ENCODE measurements at regions not wholly inside any gene's neighbourhood (a gene's known extent, or its start where the extent isn't known, plus 50 kb on each side); places are given as distances from the start of the nearest gene placed in this dataset.

DNA sequence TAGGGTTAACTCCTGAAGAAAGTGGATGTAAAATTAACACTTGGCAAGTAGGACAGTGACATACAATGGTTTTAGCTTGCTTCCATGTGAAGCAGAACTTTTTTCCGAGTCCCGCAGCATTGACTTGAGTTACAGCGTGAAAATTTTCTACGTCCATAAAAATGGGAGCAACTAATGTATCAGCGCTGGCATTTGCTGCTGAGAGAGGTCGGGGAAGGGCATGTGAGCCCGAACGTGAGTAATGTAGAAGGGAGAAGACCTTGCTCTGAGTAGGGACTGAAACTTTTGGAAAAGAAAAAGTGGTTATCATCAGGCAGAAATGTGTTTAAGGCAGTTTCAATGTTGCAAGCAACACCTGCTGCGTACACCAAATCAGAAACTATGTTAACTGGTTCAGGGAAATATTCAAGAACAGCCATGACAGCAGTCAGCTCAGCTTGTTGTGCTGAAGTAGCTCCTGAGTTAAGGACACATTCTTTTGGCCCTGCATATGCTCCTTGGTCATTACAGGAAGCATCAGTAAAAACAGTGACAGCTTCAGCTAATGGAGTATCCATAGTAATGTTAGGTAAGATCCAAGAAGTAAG lies 70.9 kb upstream of the ARL4D start:
- DNase-seq (ENCODE audit: low spot score) = no peak
- in situ Hi-C loops (cut with MboI; ENCODE audit: low pct_unique_long_range_greater_than_20kb, low sequenced_read_pairs, unreplicated experiment) = no loop called here
- TF ChIP-seq, protein P1, sequence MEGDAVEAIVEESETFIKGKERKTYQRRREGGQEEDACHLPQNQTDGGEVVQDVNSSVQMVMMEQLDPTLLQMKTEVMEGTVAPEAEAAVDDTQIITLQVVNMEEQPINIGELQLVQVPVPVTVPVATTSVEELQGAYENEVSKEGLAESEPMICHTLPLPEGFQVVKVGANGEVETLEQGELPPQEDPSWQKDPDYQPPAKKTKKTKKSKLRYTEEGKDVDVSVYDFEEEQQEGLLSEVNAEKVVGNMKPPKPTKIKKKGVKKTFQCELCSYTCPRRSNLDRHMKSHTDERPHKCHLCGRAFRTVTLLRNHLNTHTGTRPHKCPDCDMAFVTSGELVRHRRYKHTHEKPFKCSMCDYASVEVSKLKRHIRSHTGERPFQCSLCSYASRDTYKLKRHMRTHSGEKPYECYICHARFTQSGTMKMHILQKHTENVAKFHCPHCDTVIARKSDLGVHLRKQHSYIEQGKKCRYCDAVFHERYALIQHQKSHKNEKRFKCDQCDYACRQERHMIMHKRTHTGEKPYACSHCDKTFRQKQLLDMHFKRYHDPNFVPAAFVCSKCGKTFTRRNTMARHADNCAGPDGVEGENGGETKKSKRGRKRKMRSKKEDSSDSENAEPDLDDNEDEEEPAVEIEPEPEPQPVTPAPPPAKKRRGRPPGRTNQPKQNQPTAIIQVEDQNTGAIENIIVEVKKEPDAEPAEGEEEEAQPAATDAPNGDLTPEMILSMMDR (IDR thresholded peaks at IDR 0.05; ENCODE audit: extremely low read depth, insufficient read depth, missing control alignments) = no peak

DNA sequence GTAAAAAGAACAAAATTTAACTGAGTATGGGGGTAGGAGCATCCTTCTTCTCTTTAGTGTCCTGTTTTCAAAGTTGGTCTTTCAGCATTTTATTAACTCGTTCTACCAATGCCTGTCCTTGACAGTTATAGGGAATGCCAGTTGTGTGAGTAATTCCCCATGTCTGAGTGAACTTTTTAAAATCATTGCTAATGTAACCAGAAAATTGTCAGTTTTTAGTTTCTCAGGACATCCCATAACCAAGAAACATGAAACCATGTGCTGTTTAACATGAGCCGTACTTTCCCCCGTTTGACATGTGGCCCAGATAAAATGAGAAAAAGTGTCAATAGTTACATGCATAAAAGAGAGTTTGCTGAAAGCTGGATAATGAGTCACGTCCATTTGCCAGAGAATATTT lies 71.4 kb upstream of the ARL4D start:
- DNase-seq (ENCODE audit: low spot score) = no peak
- in situ Hi-C loops (cut with MboI; ENCODE audit: low pct_unique_long_range_greater_than_20kb, low sequenced_read_pairs, unreplicated experiment) = no loop called here
- TF ChIP-seq, protein P1 (IDR thresholded peaks at IDR 0.05; ENCODE audit: extremely low read depth, insufficient read depth, missing control alignments) = no peak

DNA sequence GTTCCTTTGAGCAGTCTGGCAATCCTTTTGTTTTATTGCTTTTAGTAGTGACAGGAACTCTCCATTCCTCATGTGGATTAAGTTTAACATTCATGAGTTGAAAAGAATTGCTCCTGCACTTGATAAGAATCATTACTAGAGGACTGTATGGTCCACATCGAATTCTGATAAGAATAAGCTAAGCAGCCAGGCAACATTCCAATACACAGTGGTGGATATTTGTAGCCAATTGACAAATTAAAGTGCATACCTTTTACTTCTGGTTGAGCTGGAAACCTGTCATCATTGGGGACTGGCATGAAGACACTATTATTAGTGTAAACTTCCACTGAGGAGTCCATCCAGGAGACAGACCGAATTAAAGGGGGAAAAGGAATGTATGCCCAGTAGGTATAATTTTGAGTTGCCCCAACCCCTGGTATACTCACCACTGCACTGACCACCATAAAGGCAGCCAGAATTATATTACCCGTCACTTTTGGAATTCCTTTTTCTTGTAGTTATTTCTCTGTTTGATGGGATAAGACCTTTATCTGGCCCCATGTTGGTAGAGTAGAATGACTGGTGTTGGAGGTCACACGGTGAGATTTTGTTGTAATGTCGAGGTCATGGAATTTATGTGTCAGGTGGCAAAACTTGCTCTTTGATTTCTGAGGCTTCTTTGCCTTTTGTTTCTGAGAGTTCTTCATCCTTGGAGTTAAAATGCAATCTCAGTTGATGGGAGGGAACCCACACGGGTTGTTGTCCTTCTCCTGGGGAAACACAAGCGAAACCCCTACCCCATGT lies 72.1 kb upstream of the ARL4D start:
- TF ChIP-seq, protein P1 (IDR thresholded peaks at IDR 0.05; ENCODE audit: extremely low read depth, insufficient read depth, missing control alignments) = no peak
- no peak for DNase-seq (ENCODE audit: low spot score)
- in situ Hi-C loops (cut with MboI; ENCODE audit: low pct_unique_long_range_greater_than_20kb, low sequenced_read_pairs, unreplicated experiment) = no loop called here

DNA sequence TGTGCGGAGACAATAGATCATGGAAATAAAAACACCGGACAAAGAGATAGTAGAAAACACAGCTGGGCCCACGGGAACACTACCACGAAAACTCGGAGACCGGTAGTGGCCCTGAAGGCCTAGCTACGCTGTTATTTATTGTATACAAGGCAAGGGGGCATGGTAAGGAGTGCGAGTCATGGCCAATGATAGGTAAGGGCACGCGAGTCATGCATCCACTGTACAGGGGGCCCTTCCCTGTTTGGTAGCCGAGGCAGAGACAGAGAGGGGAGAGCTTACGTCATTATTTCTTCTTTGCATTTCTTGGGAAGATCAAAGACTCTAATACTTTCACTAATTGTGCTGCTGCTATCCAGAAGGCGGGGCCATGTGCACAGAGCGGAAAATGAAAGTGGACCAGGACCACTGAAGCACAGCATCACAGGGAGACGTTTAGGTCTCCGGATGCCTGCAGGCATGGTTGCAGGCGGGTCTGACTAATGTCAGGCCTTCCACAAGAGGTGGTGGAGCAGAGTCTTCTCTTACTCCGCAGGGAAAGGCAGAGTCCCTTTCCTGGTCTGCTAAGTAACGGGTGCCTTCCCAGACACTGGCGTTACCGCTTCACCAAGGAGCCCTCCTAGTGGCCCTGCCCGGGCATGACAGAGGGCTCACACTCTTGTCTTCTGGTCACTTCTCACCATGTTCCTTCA lies 74.4 kb upstream of the ARL4D start:
- in situ Hi-C loops (cut with MboI; ENCODE audit: low pct_unique_long_range_greater_than_20kb, low sequenced_read_pairs, unreplicated experiment) = no loop called here
- DNase-seq (ENCODE audit: low spot score) = no peak
- TF ChIP-seq, protein P1 (IDR thresholded peaks at IDR 0.05; ENCODE audit: extremely low read depth, insufficient read depth, missing control alignments) = no peak

DNA sequence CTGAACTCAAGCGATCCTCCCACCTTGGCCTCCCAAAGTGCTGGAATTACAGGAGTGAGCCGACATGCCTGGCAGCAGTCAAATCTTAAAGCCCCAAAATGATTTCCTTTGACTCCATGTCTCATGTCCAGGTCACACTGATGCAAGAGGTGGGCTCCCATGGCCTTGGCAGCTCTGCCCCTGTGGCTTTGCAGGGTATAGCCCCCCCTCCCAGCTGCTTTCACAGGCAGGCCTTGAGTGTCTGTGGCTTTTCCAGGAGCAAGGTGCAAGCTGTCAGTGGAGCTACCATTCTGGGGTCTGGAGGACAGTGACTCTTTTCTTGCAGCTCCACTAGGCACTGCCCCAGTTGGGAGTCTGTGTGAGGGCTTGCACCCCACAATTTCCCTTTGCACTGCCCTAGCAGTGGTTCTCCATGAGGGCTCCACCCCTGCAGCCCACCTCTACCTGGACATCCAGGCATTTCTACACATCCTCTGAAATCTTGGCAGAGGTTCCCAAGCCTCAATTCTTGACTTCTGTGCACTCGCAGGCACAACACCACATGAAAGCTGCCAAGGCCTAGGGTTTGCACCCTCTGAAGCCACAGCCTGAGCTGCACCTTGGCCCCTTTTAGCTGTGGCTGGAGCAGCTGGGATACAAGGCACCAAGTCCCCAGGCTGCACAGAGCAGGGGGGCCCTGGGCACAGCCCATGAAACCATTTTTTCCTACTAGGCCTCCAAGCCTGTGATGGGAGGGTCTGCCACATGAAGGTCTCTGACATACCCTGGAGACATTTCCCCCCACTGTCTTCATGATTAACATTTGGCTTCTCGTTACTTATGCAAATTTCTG lies 79.3 kb upstream of the ARL4D start:
- no peak for DNase-seq (ENCODE audit: low spot score)
- in situ Hi-C loops (cut with MboI; ENCODE audit: low pct_unique_long_range_greater_than_20kb, low sequenced_read_pairs, unreplicated experiment) = no loop called here
- TF ChIP-seq, protein P1 (IDR thresholded peaks at IDR 0.05; ENCODE audit: extremely low read depth, insufficient read depth, missing control alignments) = no peak

DNA sequence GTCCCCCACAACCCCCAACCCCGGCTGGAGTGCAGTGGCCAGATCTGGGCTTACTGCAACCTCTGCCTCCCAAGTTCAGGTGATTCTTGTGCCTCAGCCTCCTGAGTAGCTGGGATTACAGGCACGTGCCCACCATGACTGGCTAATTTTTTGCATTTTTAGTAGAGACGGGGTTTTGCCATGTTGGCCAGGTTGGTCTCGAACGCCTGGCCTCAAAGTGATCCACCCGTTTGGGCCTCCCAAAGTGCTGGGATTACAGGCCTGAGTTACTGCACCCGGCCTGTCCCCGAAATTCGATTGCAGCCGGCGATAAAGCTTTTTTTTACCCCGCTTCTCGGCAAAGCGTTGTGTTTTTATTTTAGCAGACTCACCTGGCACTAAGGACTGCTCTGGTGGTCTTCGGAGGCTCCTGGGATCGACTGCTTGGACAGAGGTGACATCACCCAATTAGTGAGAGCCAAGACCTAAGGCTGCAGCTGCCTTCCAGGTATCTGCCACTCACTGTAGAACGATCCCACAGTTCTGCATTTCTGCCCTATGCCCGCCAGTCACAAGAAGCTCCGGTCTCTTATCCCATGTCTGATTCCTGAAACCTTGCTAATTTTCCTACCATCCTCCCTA lies 82.2 kb upstream of the ARL4D start:
- DNase-seq (ENCODE audit: low spot score) = no peak
- in situ Hi-C loops (cut with MboI; ENCODE audit: low pct_unique_long_range_greater_than_20kb, low sequenced_read_pairs, unreplicated experiment) = no loop called here
- TF ChIP-seq, protein P1 (IDR thresholded peaks at IDR 0.05; ENCODE audit: extremely low read depth, insufficient read depth, missing control alignments) = no peak
